Left lung (tissue), 4 donors: ENCODE measurements at regions not wholly inside any gene's neighbourhood (a gene's known extent, or its start where the extent isn't known, plus 50 kb on each side); places are given as distances from the start of the nearest gene placed in this dataset.

Source experiments
- ATAC-seq: fragments of 200-7000 bp; cut with Tn5 transposase; one replicate; pipeline ENCODE4 v1.9.1; 2020; ENCODE audit warnings: moderate library complexity
- DNase-seq, 4 donors: peaks; one replicate each; pipeline ENCODE4 v3.0.0-alpha.2; 2013 to 2020
- H3K27ac ChIP-seq, 2 donors: fragments of 200-600 bp; sonication (generic) in 1 of 2; one replicate each; pipeline versions ENCODE4 v1.5.0 to v1.8.0; 2020 to 2021
- H3K27me3 ChIP-seq, 2 donors: fragments of 200-600 bp; sonication (generic) in 1 of 2; one replicate each; pipeline versions ENCODE4 v1.5.0 to v1.8.0; 2020 to 2021
- H3K36me3 ChIP-seq, 2 donors: fragments of 200-600 bp; sonication (generic) in 1 of 2; one replicate each; pipeline versions ENCODE4 v1.5.0 to v1.8.0; 2020 to 2021
- H3K4me1 ChIP-seq, 2 donors: fragments of 200-600 bp; one replicate each; pipeline ENCODE4 v1.8.0; 2021
- H3K4me3 ChIP-seq, 2 donors: fragments of 200-600 bp; sonication (generic) in 1 of 2; one replicate each; pipeline versions ENCODE4 v1.5.0 to v1.8.0; 2020 to 2021; ENCODE audit warnings: mild to moderate bottlenecking in 1 of 2
- H3K9me3 ChIP-seq, 2 donors: fragments of 200-600 bp; sonication (generic) in 1 of 2; one replicate each; pipeline versions ENCODE4 v1.5.0 to v1.8.0; 2020 to 2021
- intact Hi-C, 2 donors: fragments of 100-400 bp; cut with DNase I; formaldehyde crosslinking; loops; one replicate each; pipeline versions ENCODE4 v1.11.2 to v1.14.2; 2022
- TF ChIP-seq, protein P1 (sequence below), 2 donors: fragments of 200-600 bp; sonication (generic) in 1 of 2; IDR thresholded peaks; one replicate each; pipeline versions ENCODE4 v1.5.0 to v1.8.0; 2021; ENCODE audit warnings: antibody characterized with exemption in 2 of 2
- donor health status: DM: no; HTN: yes; CAD: no.
- donor health status: DM: no; HTN: no; CAD: no.

DNA sequence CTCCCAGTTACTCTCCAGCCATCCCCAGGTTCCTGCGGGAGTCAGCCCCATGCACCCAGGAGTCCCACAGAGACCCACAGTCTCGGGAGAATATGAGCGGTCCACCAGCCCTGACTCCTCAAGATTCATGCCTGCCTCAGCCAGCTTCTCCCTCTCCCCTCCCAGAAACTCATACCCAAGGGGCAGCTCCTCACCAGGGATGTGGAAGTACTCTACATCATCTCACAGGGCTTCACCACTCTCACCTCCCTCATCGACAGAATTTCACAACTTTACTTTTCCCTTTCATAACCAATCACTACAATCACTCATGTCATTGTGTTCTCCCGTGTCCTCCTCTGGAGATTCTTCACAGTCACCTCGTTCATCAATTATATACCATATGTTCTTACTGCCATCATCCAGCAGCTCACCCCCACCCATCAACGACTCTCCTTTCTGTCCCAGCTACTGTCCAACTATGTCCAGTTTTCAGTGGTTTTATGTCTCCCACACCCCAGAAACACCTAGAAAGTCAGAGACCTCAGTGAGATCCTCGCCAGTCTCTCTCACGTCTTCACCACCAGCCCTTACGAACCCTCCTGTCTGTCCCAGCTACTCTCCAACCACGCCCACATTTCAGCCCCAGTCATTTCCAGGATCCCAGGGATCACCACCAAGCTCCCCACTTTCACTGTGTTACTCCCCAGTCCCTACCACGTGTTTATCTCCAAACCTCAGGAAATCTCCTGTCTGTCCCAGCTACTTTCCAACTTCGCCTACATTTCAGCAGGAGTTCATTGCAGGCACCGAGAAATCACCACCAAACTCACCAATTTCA is 1530.1 kb upstream of the TPTE start:
- no peak for ATAC-seq
- peak in 1 of 4 donors; percentile 61 for DNase-seq
- intact Hi-C loops = no loop called here
- H3K27me3 ChIP-seq = peaks cover 0 to 63% of the 10 kb centered on the region in 2 donors
- H3K36me3 ChIP-seq = no peaks in the 10 kb centered on the region
- no peak overlapping the region for H3K27ac ChIP-seq
- H3K4me1 ChIP-seq = no peaks in the 10 kb centered on the region
- TF ChIP-seq, protein P1, sequence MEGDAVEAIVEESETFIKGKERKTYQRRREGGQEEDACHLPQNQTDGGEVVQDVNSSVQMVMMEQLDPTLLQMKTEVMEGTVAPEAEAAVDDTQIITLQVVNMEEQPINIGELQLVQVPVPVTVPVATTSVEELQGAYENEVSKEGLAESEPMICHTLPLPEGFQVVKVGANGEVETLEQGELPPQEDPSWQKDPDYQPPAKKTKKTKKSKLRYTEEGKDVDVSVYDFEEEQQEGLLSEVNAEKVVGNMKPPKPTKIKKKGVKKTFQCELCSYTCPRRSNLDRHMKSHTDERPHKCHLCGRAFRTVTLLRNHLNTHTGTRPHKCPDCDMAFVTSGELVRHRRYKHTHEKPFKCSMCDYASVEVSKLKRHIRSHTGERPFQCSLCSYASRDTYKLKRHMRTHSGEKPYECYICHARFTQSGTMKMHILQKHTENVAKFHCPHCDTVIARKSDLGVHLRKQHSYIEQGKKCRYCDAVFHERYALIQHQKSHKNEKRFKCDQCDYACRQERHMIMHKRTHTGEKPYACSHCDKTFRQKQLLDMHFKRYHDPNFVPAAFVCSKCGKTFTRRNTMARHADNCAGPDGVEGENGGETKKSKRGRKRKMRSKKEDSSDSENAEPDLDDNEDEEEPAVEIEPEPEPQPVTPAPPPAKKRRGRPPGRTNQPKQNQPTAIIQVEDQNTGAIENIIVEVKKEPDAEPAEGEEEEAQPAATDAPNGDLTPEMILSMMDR (IDR thresholded peaks at IDR 0.05) = no peak
- no peak overlapping the region for H3K4me3 ChIP-seq
- peaks cover 0 to 61% of the 10 kb centered on the region in 2 donors for H3K9me3 ChIP-seq

DNA sequence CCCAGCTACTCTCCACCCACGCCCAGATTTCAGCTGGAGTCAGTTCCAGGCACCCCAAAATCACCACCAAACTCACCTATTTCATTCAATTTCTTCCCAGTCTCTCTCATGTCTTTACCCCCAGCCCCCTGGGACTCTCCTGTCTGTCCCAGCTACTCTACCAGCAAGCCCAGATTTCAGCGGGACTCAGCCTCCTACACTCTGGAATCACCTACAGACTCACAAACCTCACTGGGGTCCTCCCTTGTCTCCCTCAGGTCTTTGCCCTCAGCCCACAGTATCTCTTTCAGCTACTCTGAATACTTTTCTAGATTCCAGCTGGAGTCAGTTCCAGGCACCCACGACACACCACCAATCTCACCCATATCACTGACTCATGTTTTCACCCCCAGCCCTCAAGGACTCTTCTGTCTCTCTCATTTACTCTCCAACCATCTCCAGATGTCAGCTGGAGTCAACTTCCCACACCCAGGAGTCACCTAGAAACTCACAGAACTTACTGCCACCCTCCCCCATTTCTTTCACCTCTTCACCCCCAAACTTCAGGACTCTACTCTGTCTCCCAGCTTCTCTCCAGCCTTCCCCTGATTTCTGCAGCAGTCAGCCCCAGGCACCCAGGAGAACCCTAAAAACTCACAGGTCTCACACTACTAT is 1529.3 kb upstream of the TPTE start:
- ATAC-seq = peak; percentile 11
- intact Hi-C loops = no loop called here
- H3K36me3 ChIP-seq = no peaks in the 10 kb centered on the region
- H3K9me3 ChIP-seq = peaks cover 0 to 63% of the 10 kb centered on the region in 2 donors
- H3K27me3 ChIP-seq = peaks cover 0 to 63% of the 10 kb centered on the region in 2 donors
- DNase-seq = peak in 1 of 4 donors; percentile 42
- H3K27ac ChIP-seq = no peak overlapping the region
- H3K4me3 ChIP-seq = no peak overlapping the region
- no peaks in the 10 kb centered on the region for H3K4me1 ChIP-seq
- TF ChIP-seq, protein P1 (IDR thresholded peaks at IDR 0.05) = no peak

DNA sequence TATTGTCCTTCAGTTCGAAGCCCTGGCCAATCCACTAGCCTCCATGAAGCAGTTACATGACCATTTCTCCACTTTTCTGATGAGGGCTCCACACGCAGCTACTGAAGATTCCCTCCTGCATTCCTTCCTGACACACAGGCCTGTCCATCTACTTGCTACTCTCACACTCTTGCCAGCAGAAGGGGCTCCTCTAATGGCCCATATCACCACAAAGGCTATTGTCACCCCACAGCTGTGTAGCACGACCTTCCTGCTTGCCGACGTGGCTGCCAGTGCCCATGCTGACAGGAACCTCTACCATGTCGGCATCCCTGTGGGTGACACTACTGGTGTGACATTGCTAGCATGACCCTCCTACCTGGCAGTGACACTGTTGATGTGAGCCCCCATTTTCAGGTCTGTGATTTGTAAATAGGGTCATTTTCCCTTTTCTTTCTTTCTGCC is 1528.6 kb upstream of the TPTE start:
- intact Hi-C loops = no loop called here
- no peak overlapping the region for H3K4me3 ChIP-seq
- peaks cover 0 to 63% of the 10 kb centered on the region in 2 donors for H3K9me3 ChIP-seq
- no peaks in the 10 kb centered on the region for H3K36me3 ChIP-seq
- H3K27me3 ChIP-seq = peaks cover 0 to 63% of the 10 kb centered on the region in 2 donors
- TF ChIP-seq, protein P1 (IDR thresholded peaks at IDR 0.05) = no peak
- DNase-seq = peak in 1 of 4 donors; percentile 85
- H3K4me1 ChIP-seq = no peaks in the 10 kb centered on the region
- no peak overlapping the region for H3K27ac ChIP-seq
- peak; percentile 15 for ATAC-seq

DNA sequence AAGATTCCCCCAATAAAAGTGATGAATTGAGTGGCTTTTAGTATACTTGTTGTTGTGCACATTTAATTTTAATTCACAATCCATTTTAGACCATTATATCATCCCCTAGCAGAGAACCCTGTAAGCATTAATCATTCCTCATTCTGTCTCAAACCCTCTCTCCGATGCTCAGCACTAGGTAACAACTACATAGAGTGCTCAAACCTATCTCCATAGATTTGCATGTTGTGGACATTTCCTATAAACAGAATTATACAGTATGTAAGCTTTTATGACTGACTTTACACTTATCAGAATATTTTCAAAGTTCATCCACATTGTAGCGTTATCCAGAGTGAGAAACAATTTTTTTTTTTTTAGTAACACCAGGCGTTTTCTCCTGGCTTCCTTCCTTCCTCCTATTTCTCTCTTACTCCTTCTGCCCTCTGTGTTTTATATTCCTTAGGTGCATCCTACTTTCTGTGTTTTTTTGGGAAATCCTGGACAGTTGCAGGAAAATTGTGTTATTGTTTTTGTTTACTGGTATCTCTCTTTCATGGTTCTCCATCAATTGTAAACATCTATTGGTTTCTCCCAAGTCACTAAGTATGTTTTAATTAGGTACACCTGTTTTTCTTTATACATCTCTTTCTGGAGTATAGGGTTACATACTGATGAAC is 1528.0 kb upstream of the TPTE start:
- DNase-seq (no peak), ATAC-seq (peak; percentile 9)
- peaks cover 0 to 63% of the 10 kb centered on the region in 2 donors for H3K27me3 ChIP-seq
- no peak overlapping the region for H3K27ac ChIP-seq
- H3K4me1 ChIP-seq = no peaks in the 10 kb centered on the region
- peaks cover 0 to 63% of the 10 kb centered on the region in 2 donors for H3K9me3 ChIP-seq
- no peaks in the 10 kb centered on the region for H3K36me3 ChIP-seq
- H3K4me3 ChIP-seq = no peak overlapping the region
- intact Hi-C loops = no loop called here
- TF ChIP-seq, protein P1 (IDR thresholded peaks at IDR 0.05) = no peak
